SU-DHL-6 (cell line): ENCODE measurements at regions not wholly inside any gene's neighbourhood (a gene's known extent, or its start where the extent isn't known, plus 50 kb on each side); places are given as distances from the start of the nearest gene placed in this dataset.

Experiments
- CTCF ChIP-seq: fragments of 200-600 bp; sonication (generic); IDR thresholded peaks from one replicate; pipeline ENCODE4 v1.5.1; 2017; ENCODE audit warnings: antibody characterized with exemption, mild to moderate bottlenecking, low read length, moderate library complexity; ENCODE audit not compliant: insufficient read depth, poor library complexity, severe bottlenecking
- EZH2phosphoT487 ChIP-seq: fragments of 200-600 bp; sonication (generic), shearing (Covaris generic); conservative IDR thresholded peaks from 2 replicates; pipeline ENCODE4 v1.6.1; 2018; ENCODE audit warnings: mild to moderate bottlenecking, antibody characterized with exemption, low read length, moderate library complexity, mixed read lengths

- TF ChIP-seq CTCF (no peak), EZH2phosphoT487 (no peak)
Observed at GRCh38 chr11:45057938-45058646, 88.3 kb upstream of the PRDM11 start.
